ENCODE measurements at regions not wholly inside any gene's neighbourhood (a gene's known extent, or its start where the extent isn't known, plus 50 kb on each side); places are given as distances from the start of the nearest gene placed in this dataset.

DNA sequence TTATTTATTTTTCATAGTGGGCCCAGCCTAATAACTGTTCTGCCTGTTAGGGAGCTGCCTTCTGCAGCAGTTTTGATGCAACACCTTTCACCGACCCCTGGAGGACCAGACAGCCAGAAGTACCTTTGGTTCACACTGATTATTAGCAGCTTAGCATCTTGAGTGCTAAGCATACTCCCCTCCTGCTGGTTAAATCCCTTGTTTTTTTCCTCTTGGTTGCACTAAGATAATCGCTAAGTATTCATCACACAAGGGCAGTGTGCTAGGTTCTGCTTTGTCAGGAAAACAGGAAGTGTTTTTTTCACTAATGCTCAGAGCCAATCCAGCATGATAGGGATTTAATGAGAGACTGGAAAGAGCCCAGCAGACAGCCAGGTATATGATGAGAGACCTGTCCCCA is 437.0 kb downstream of the FUT8 start:
- no peaks in the 10 kb centered on the region for H4K20me1 ChIP-seq (ENCODE audit: insufficient read depth, poor library complexity, severe bottlenecking)
- no peak for DNase-seq (ENCODE audit: low spot score)
- no peak overlapping the region for H3K4me2 ChIP-seq
- 48% methylated on average over 2 of the region's 2 CpGs for WGBS (ENCODE audit: low lambda C conversion rate, missing lambda C conversion rate)
- no peaks in the 10 kb centered on the region for H3K4me1 ChIP-seq (ENCODE audit: insufficient read depth)
- no peaks in the 10 kb centered on the region for H3K27me3 ChIP-seq
- no peaks in the 10 kb centered on the region for H3K9me3 ChIP-seq (ENCODE audit: low read depth)
- H3K36me3 ChIP-seq (replicated peaks; ENCODE audit: insufficient read depth, low read depth), result no peaks in the 10 kb centered on the region
- H3K9me2 ChIP-seq (replicated peaks; ENCODE audit: insufficient read depth), result no peaks in the 10 kb centered on the region
- no peak overlapping the region for H3K27ac ChIP-seq
- TF ChIP-seq, protein P1, sequence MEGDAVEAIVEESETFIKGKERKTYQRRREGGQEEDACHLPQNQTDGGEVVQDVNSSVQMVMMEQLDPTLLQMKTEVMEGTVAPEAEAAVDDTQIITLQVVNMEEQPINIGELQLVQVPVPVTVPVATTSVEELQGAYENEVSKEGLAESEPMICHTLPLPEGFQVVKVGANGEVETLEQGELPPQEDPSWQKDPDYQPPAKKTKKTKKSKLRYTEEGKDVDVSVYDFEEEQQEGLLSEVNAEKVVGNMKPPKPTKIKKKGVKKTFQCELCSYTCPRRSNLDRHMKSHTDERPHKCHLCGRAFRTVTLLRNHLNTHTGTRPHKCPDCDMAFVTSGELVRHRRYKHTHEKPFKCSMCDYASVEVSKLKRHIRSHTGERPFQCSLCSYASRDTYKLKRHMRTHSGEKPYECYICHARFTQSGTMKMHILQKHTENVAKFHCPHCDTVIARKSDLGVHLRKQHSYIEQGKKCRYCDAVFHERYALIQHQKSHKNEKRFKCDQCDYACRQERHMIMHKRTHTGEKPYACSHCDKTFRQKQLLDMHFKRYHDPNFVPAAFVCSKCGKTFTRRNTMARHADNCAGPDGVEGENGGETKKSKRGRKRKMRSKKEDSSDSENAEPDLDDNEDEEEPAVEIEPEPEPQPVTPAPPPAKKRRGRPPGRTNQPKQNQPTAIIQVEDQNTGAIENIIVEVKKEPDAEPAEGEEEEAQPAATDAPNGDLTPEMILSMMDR (IDR thresholded peaks at IDR 0.05; ENCODE audit: poor library complexity), result no peak
- TF ChIP-seq EZH2 (IDR thresholded peaks at IDR 0.05; ENCODE audit: borderline replicate concordance), result no peak
- no peak for TF ChIP-seq EZH2phosphoT487 (IDR thresholded peaks at IDR 0.05; ENCODE audit: low read depth, severe bottlenecking, unreplicated experiment)
- no peaks in the 10 kb centered on the region for H3K79me2 ChIP-seq
- H3K4me3 ChIP-seq, result no peak overlapping the region
- H2AFZ ChIP-seq, result no peak overlapping the region

DNA sequence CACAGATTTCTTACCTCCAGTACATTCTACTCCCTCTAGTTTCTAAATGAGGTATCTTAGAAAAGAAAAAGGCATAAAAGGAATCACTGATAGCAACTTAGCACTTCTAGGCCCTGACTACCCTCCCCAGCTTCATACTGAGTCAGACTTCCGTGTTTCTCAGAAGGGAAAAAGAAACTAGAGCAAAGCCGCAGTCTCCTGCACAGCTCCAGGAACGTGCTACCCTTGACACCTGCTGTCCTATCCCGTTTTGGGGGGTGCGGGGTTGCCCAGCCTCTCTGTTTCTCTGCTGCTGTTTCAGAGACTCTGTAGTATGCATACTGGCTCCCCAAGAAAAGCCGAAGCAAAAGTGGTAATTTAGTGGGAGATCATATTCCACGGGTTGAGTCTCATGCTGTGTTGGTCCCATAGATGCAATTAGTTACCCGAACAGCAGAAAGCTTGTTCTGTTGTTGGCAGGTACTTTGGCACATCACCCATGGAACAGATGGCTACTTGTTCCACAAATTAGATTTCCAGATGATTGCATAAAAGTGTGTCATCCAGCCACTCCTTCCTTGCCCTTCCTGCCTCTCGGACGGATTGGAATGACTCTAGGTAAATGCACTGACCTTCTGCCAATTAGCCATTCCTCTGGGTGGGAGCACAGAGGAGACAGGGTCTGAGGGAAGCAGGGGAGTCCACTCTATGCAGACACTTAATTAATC is 438.1 kb downstream of the FUT8 start:
- Histone ChIP-seq H3K9me2 (replicated peaks; ENCODE audit: insufficient read depth) (no peaks in the 10 kb centered on the region), H3K36me3 (replicated peaks; ENCODE audit: insufficient read depth, low read depth) (no peaks in the 10 kb centered on the region), H3K9me3 (ENCODE audit: low read depth) (no peaks in the 10 kb centered on the region), H3K4me1 (ENCODE audit: insufficient read depth) (no peaks in the 10 kb centered on the region), H4K20me1 (ENCODE audit: insufficient read depth, poor library complexity, severe bottlenecking) (no peaks in the 10 kb centered on the region), H3K4me3 (no peak overlapping the region), H3K27me3 (no peaks in the 10 kb centered on the region), H3K79me2 (no peaks in the 10 kb centered on the region), H2AFZ (no peak overlapping the region), H3K27ac (no peak overlapping the region), H3K4me2 (no peak overlapping the region)
- TF ChIP-seq EZH2phosphoT487 (IDR thresholded peaks at IDR 0.05; ENCODE audit: low read depth, severe bottlenecking, unreplicated experiment), result no peak
- TF ChIP-seq EZH2 (IDR thresholded peaks at IDR 0.05; ENCODE audit: borderline replicate concordance), result no peak
- TF ChIP-seq, protein P1 (IDR thresholded peaks at IDR 0.05; ENCODE audit: poor library complexity), result no peak
- no peak for DNase-seq (ENCODE audit: low spot score)
- 90% methylated on average over 10 of the region's 10 CpGs for WGBS (ENCODE audit: low lambda C conversion rate, missing lambda C conversion rate)

DNA sequence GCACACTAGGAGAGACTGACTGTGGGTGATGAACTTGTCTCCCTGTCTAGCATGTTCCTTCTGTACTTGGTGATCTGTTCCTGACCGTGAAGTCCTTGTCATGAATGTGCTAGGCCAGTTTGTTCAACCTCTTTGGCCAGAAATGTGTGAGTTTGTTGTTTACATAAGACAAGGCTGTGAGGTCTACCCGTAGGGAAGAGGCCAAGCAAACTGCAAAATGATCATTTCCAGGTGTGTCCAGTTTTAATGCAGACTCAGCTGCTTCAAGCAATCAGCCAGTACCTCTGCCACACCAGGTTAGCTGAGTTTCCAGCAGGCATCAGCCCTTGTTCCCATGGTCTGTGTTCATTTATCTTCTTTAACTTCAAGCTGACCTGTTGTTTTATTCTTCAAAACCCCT is 440.2 kb downstream of the FUT8 start:
- H3K36me3 ChIP-seq (replicated peaks; ENCODE audit: insufficient read depth, low read depth), result no peaks in the 10 kb centered on the region
- WGBS (ENCODE audit: low lambda C conversion rate, missing lambda C conversion rate), result 37% methylated on average over 2 of the region's 2 CpGs
- no peaks in the 10 kb centered on the region for H3K9me2 ChIP-seq (replicated peaks; ENCODE audit: insufficient read depth)
- H3K4me2 ChIP-seq, result no peak overlapping the region
- TF ChIP-seq EZH2 (IDR thresholded peaks at IDR 0.05; ENCODE audit: borderline replicate concordance) (no peak), EZH2phosphoT487 (IDR thresholded peaks at IDR 0.05; ENCODE audit: low read depth, severe bottlenecking, unreplicated experiment) (no peak)
- TF ChIP-seq, protein P1 (IDR thresholded peaks at IDR 0.05; ENCODE audit: poor library complexity), result no peak
- no peaks in the 10 kb centered on the region for H3K9me3 ChIP-seq (ENCODE audit: low read depth)
- H3K27ac ChIP-seq, result no peak overlapping the region
- H4K20me1 ChIP-seq (ENCODE audit: insufficient read depth, poor library complexity, severe bottlenecking), result no peaks in the 10 kb centered on the region
- no peak for DNase-seq (ENCODE audit: low spot score)
- no peaks in the 10 kb centered on the region for H3K4me1 ChIP-seq (ENCODE audit: insufficient read depth)
- H3K79me2 ChIP-seq, result no peaks in the 10 kb centered on the region
- H2AFZ ChIP-seq, result no peak overlapping the region
- no peak overlapping the region for H3K4me3 ChIP-seq
- no peaks in the 10 kb centered on the region for H3K27me3 ChIP-seq

Measured in hepatocyte (in vitro differentiated cells).